Osteoblast (primary cell): ENCODE measurements at regions not wholly inside any gene's neighbourhood (a gene's known extent, or its start where the extent isn't known, plus 50 kb on each side); places are given as distances from the start of the nearest gene placed in this dataset.

Source experiments
- DNase-seq: peaks from one replicate; pipeline ENCODE4 v3.0.0; 2011; ENCODE audit warnings: low spot score, mixed read lengths; ENCODE audit not compliant: insufficient read length; ENCODE audit errors: missing footprints
- H2AFZ ChIP-seq: 2 replicates; pipeline ENCODE4 v1.6.0; 2011; ENCODE audit warnings: mild to moderate bottlenecking, low read length
- H3K27ac ChIP-seq: 2 replicates; pipeline ENCODE4 v1.5.1; 2011; ENCODE audit warnings: mild to moderate bottlenecking, low read depth, low read length, moderate library complexity
- H3K27me3 ChIP-seq: 2 replicates; pipeline ENCODE4 v1.6.0; 2012; ENCODE audit warnings: mild to moderate bottlenecking, control low read depth, inconsistent platforms, low read length, moderate library complexity; ENCODE audit not compliant: insufficient read depth
- H3K36me3 ChIP-seq: 2 replicates; pipeline ENCODE4 v1.5.1; 2011; ENCODE audit warnings: mild to moderate bottlenecking, low read length, control low read depth, moderate library complexity; ENCODE audit not compliant: insufficient read depth
- H3K4me1 ChIP-seq: 2 replicates; pipeline ENCODE4 v1.5.1; 2011; ENCODE audit warnings: mild to moderate bottlenecking, low read length, control low read depth, moderate library complexity; ENCODE audit not compliant: insufficient read depth
- H3K4me2 ChIP-seq: 2 replicates; pipeline ENCODE4 v1.6.0; 2011; ENCODE audit warnings: mild to moderate bottlenecking, low read length; ENCODE audit not compliant: insufficient read depth
- H3K4me3 ChIP-seq: fragments of 200-600 bp; sonication (generic); 3 replicates; pipeline ENCODE4 v1.5.1; 2012; ENCODE audit warnings: mild to moderate bottlenecking, low read length, inconsistent platforms; ENCODE audit not compliant: insufficient read depth
- H3K79me2 ChIP-seq: 2 replicates; pipeline ENCODE4 v1.6.0; 2012; ENCODE audit warnings: mild to moderate bottlenecking, low read length, control low read depth, inconsistent platforms; ENCODE audit not compliant: insufficient read depth
- H3K9me3 ChIP-seq: 2 replicates; pipeline ENCODE4 v1.5.1; 2011; ENCODE audit warnings: low read depth, low read length, control low read depth
- H4K20me1 ChIP-seq: 2 replicates; pipeline ENCODE4 v1.6.0; 2012; ENCODE audit warnings: mild to moderate bottlenecking, low read length, control low read depth; ENCODE audit not compliant: insufficient read depth
- CTCF ChIP-seq: IDR thresholded peaks from 2 replicates; pipeline ENCODE4 v1.5.1; 2011; ENCODE audit warnings: mild to moderate bottlenecking, low read depth, low read length, moderate library complexity; ENCODE audit errors: extremely low read depth

DNA sequence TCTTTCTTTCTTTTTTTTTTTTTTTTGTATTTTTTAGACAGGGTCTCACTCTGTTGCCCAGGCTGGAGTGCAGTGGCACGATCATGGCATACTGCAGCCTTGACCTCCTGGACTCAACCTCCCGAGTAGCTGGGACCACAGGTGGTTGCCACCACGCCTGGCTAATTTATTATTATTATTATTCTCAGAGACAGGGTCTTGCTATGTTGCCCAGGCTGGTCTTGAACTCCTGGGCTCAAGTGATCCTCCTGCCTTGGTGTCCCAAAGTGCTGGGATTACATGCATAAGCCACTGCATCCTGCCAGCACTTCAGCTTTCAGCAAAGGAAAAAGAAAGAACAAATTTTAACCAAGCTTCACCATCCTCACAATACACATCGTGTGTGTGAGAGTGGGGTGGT is 97.9 kb upstream of the SERBP1 start:
- no peak for DNase-seq
- H3K79me2 ChIP-seq = no peaks in the 10 kb centered on the region
- no peaks in the 10 kb centered on the region for H4K20me1 ChIP-seq
- H3K27me3 ChIP-seq = no peaks in the 10 kb centered on the region
- no peaks in the 10 kb centered on the region for H3K4me1 ChIP-seq
- no peak for TF ChIP-seq CTCF
- H3K4me2 ChIP-seq = no peak overlapping the region
- H3K9me3 ChIP-seq = no peaks in the 10 kb centered on the region
- H3K4me3 ChIP-seq = no peak overlapping the region
- no peak overlapping the region for H2AFZ ChIP-seq
- no peaks in the 10 kb centered on the region for H3K36me3 ChIP-seq
- no peak overlapping the region for H3K27ac ChIP-seq

GRCh38 chr1:67530071-67530470 is 99.9 kb upstream of the SERBP1 start:
- no peak for TF ChIP-seq CTCF
- Histone ChIP-seq H3K4me1 (no peaks in the 10 kb centered on the region), H3K4me2 (no peak overlapping the region), H3K9me3 (no peaks in the 10 kb centered on the region), H3K36me3 (no peaks in the 10 kb centered on the region), H3K27ac (no peak overlapping the region), H3K79me2 (no peaks in the 10 kb centered on the region), H3K4me3 (no peak overlapping the region), H4K20me1 (no peaks in the 10 kb centered on the region), H3K27me3 (no peaks in the 10 kb centered on the region), H2AFZ (no peak overlapping the region)
- DNase-seq = no peak

DNA sequence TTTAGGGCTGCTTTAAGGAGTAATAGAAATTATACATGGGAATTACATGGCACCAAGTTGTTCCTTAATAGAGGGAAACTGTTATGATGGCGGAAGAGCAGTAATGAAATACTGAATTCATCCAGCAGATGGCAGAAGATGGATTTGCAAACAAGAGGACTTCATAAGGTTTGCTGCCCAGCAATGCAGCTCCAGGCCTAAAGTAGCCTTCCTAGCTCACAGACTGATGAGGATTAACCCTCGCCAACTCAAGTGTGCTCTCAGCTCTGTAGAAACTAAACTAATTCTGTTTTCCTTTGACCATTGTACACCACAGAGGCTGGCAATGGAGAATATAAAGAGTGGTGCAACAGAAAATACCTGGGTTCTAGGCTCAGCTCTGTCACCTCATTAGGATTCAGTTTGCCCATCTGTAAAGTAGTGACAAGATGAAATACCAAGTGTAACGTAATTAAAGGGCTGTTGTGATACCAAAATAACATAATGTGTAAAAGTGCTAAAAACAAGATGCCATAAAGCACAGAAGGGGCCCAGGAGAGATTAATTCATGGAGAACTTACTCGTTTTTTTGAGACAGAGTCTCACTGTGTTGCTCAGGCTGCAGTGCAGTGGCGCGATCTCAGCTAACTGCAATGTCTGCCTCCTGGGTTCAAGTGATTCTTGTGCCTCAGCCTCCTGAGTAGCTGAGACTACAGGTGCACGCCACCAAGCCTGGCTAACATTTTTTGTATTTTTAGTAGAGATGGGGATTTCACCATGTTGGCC is 102.4 kb upstream of the SERBP1 start:
- Histone ChIP-seq H3K36me3 (no peaks in the 10 kb centered on the region), H3K4me1 (no peaks in the 10 kb centered on the region)
- TF ChIP-seq CTCF = peak; percentile 72

DNA sequence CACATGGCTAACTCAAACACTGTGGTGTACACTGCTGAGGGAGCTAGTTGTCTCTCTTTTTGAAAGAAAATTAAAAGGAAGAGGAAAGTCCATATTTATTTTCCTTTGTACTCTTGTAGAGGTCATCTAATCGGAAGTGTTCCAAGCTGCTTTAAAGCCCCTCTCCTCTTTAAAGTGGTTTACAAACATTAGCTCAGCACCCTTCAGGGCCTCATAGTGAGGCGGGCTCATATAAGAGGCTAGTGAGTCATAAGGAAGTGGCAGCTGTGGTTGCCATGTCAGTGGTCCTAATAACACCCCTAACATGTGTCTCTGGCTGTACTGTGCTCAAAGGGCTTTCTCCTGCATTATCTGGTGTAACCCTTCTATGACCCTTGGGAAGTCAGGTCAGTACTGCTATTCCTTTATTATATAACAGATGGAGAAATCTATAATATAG is 104.4 kb upstream of the SERBP1 start:
- no peak overlapping the region for H3K4me2 ChIP-seq
- DNase-seq = peak; percentile 73
- H2AFZ ChIP-seq = peak overlapping the region; percentile 42
- H3K27me3 ChIP-seq = no peaks in the 10 kb centered on the region
- no peaks in the 10 kb centered on the region for H3K4me1 ChIP-seq
- no peak overlapping the region for H3K4me3 ChIP-seq
- no peak overlapping the region for H3K27ac ChIP-seq
- TF ChIP-seq CTCF = no peak
- no peaks in the 10 kb centered on the region for H4K20me1 ChIP-seq
- no peaks in the 10 kb centered on the region for H3K9me3 ChIP-seq
- no peaks in the 10 kb centered on the region for H3K79me2 ChIP-seq
- no peaks in the 10 kb centered on the region for H3K36me3 ChIP-seq

More for the DNA sequence above, 102.4 kb upstream of the SERBP1 start:
- H3K4me3 ChIP-seq = no peak overlapping the region
- no peaks in the 10 kb centered on the region for H4K20me1 ChIP-seq
- peak; percentile 85 for DNase-seq
- no peak overlapping the region for H3K27ac ChIP-seq
- H3K9me3 ChIP-seq = no peaks in the 10 kb centered on the region
- H2AFZ ChIP-seq = peak overlapping the region; percentile 50
- no peaks in the 10 kb centered on the region for H3K79me2 ChIP-seq
- no peaks in the 10 kb centered on the region for H3K27me3 ChIP-seq
- no peak overlapping the region for H3K4me2 ChIP-seq
